ENCODE measurements at regions not wholly inside any gene's neighbourhood (a gene's known extent, or its start where the extent isn't known, plus 50 kb on each side); places are given as distances from the start of the nearest gene placed in this dataset.
A peak's percentile ranks its signal among the peaks of the same experiment; 100 is the strongest.

- no TSS peak for BruUV-seq (replicated peaks)
- H4K20me1 ChIP-seq (replicated peaks; ENCODE audit: control insufficient read depth, extremely low read depth, insufficient read depth, low read length) = no peaks in the 10 kb centered on the region
- no peaks in the 10 kb centered on the region for H3K9me1 ChIP-seq (replicated peaks; ENCODE audit: control insufficient read depth, extremely low read depth, insufficient read depth, low read length)
- H3K36me3 ChIP-seq (ENCODE audit: control insufficient read depth in 2 of 2, extremely low read depth in 1 of 2, insufficient read depth in 2 of 2, low read length in 2 of 2) = no peaks in the 10 kb centered on the region
- no peaks in the 10 kb centered on the region for H3K79me2 ChIP-seq (ENCODE audit: control insufficient read depth, insufficient read depth, low read length)
- TF ChIP-seq EZH2 (IDR thresholded peaks at IDR 0.05; ENCODE audit: borderline replicate concordance, low read depth, low read length, severe bottlenecking) (no peak), JUN (IDR thresholded peaks at IDR 0.05; ENCODE audit: borderline replicate concordance, insufficient read depth, insufficient read length, low read depth) (peak; percentile 97), GATA2 (IDR thresholded peaks at IDR 0.05; ENCODE audit: insufficient read depth, insufficient read length, low read depth, low read length) (peak; percentile 95), CTCF (IDR thresholded peaks at IDR 0.05; ENCODE audit: extremely low read depth in 1 of 2, insufficient read depth in 1 of 2, low read depth in 1 of 2, low read length in 2 of 2) (no peak), POLR2A (IDR thresholded peaks at IDR 0.05; ENCODE audit: low read depth, low read length) (no peak), POLR2AphosphoS5 (IDR thresholded peaks at IDR 0.05; ENCODE audit: insufficient read depth, low read depth, low read length) (peak; percentile 57), MAX (IDR thresholded peaks at IDR 0.05; ENCODE audit: insufficient read depth, insufficient read length) (no peak), FOS (IDR thresholded peaks at IDR 0.05; ENCODE audit: borderline replicate concordance, insufficient read depth, low read length) (peak; percentile 91)
- ChIA-PET POLR2A (interaction anchor here (0.9 kb wide), 1 partner anchor 48 kb away, joined by 3 read pairs; no protein-coding TSS in a partner anchor), CTCF (interaction anchor here (0.7 to 4.0 kb wide), 10 partner anchors 9 to 1036 kb away, joined by 3 to 46 read pairs (median 3); no protein-coding TSS in a partner anchor)
- dilution Hi-C loops (cut with MboI; ENCODE audit: extremely low pct_ligation_motif_present, low sequenced_read_pairs) = no loop called here
- intact Hi-C loops (cut with micrococcal nuclease) = loop anchor here (1.0 to 5.0 kb wide), 4 partner anchors 10 to 220 kb away; no protein-coding TSS in a partner anchor
- no peaks in the 10 kb centered on the region for H3K9me3 ChIP-seq (replicated peaks; ENCODE audit: control insufficient read depth, insufficient read depth, low read length)
- H3K4me2 ChIP-seq (ENCODE audit: insufficient read depth, low read length) = peak overlapping the region; percentile 86
- peak overlapping the region; percentile 44 for H3K27ac ChIP-seq (ENCODE audit: insufficient read depth, low read depth, low read length)
- H3K4me3 ChIP-seq (replicated peaks in 1 of 3; ENCODE audit: insufficient read depth in 1 of 3, low read depth in 1 of 3, low read length in 3 of 3) = no peak overlapping the region
- peak overlapping the region; percentile 33 for H3K9ac ChIP-seq (replicated peaks; ENCODE audit: extremely low read depth, insufficient read depth, low read length)
- FAIRE-seq = peak; percentile 89
- H3K27me3 ChIP-seq (ENCODE audit: control insufficient read depth in 2 of 2, insufficient read depth in 2 of 2, low read length in 2 of 2) = no peaks in the 10 kb centered on the region
- H2AFZ ChIP-seq (ENCODE audit: low read depth, low read length) = no peak overlapping the region
- H3K4me1 ChIP-seq (ENCODE audit: control insufficient read depth, extremely low read depth, insufficient read depth, low read length) = peaks cover 16% of the 10 kb centered on the region
- DNase-seq (ENCODE audit: low read depth, low spot score) = peak; percentile 97
These were observed 165.5 kb downstream of the MDFIC start for GRCh38 chr7:115087437-115087836.

All from endothelial cell of umbilical vein (primary cell).